ENCODE measurements at regions not wholly inside any gene's neighbourhood (a gene's known extent, or its start where the extent isn't known, plus 50 kb on each side); places are given as distances from the start of the nearest gene placed in this dataset.

- H2AFZ ChIP-seq (ENCODE audit: insufficient read depth, low read depth, low read length, poor library complexity, severe bottlenecking) = no peak overlapping the region
- no peaks in the 10 kb centered on the region for H3K9me3 ChIP-seq (ENCODE audit: control extremely low read depth in 1 of 3, control insufficient read depth in 2 of 3, insufficient read depth in 1 of 3, low read length in 2 of 3)
- no peaks in the 10 kb centered on the region for H3K79me2 ChIP-seq (ENCODE audit: control insufficient read depth, insufficient read depth, low read length)
- no peak overlapping the region for H3K27ac ChIP-seq (ENCODE audit: low read length in 2 of 2)
- H3K36me3 ChIP-seq (replicated peaks in 1 of 2; ENCODE audit: control extremely low read depth in 1 of 2, control insufficient read depth in 1 of 2, extremely low read depth in 1 of 2, insufficient read depth in 2 of 2, low read length in 1 of 2) = no peaks in the 10 kb centered on the region
- intact Hi-C loops (cut with micrococcal nuclease) = no loop called here
- H4K20me1 ChIP-seq (ENCODE audit: control insufficient read depth, insufficient read depth, low read length, poor library complexity, severe bottlenecking) = no peaks in the 10 kb centered on the region
- POLR2A ChIA-PET = no interaction called here
- no peak for TF ChIP-seq CTCF (IDR thresholded peaks at IDR 0.05)
- no peak for TF ChIP-seq EZH2 (IDR thresholded peaks at IDR 0.05; ENCODE audit: borderline replicate concordance, insufficient read depth, low read depth, low read length, poor library complexity, severe bottlenecking)
- H3K4me1 ChIP-seq (ENCODE audit: control insufficient read depth in 2 of 2, insufficient read depth in 2 of 2, low read length in 2 of 2) = no peaks in the 10 kb centered on the region
- H3K4me2 ChIP-seq (replicated peaks; ENCODE audit: low read depth, low read length, poor library complexity, severe bottlenecking) = no peak overlapping the region
- Mint-ChIP-seq H3K27ac (no peak overlapping the region), H3K4me3 (no peak overlapping the region), H3K9me3 (ENCODE audit: insufficient read depth) (no peaks in the 10 kb centered on the region), H3K27me3 (peaks cover 13% of the 10 kb centered on the region), H3K4me1 (no peaks in the 10 kb centered on the region)
- CTCF ChIA-PET = no interaction called here
- H3K9ac ChIP-seq (ENCODE audit: low read length) = no peak overlapping the region
- peaks cover 0 to 5% (median 0%) of the 10 kb centered on the region in 4 experiments for H3K27me3 ChIP-seq (replicated peaks in 1 of 4; ENCODE audit: control extremely low read depth in 1 of 4, control insufficient read depth in 3 of 4, insufficient read depth in 4 of 4, low read length in 3 of 4)
- no peak overlapping the region for H3K4me3 ChIP-seq (ENCODE audit: control extremely low read depth in 1 of 5, extremely low read depth in 1 of 5, insufficient read depth in 1 of 5, low read depth in 2 of 5, low read length in 4 of 5)
- ATAC-seq (ENCODE audit: low read depth) = no peak
- DNase-seq = no peak
Observed at GRCh38 chr10:70996549-70996948, 108.2 kb upstream of the PCBD1 start.

- Mint-ChIP-seq H3K9me3 (ENCODE audit: insufficient read depth) (no peaks in the 10 kb centered on the region), H3K27ac (no peak overlapping the region), H3K4me1 (no peaks in the 10 kb centered on the region), H3K27me3 (peaks cover 13% of the 10 kb centered on the region), H3K4me3 (no peak overlapping the region)
- no peak overlapping the region for H2AFZ ChIP-seq (ENCODE audit: insufficient read depth, low read depth, low read length, poor library complexity, severe bottlenecking)
- ChIA-PET POLR2A (no interaction called here), CTCF (no interaction called here)
- intact Hi-C loops (cut with micrococcal nuclease) = no loop called here
- H3K36me3 ChIP-seq (replicated peaks in 1 of 2; ENCODE audit: control extremely low read depth in 1 of 2, control insufficient read depth in 1 of 2, extremely low read depth in 1 of 2, insufficient read depth in 2 of 2, low read length in 1 of 2) = no peaks in the 10 kb centered on the region
- H3K9ac ChIP-seq (ENCODE audit: low read length) = no peak overlapping the region
- H3K4me3 ChIP-seq (ENCODE audit: control extremely low read depth in 1 of 5, extremely low read depth in 1 of 5, insufficient read depth in 1 of 5, low read depth in 2 of 5, low read length in 4 of 5) = no peak overlapping the region
- ATAC-seq (ENCODE audit: low read depth) = no peak
- no peak for DNase-seq
- H3K9me3 ChIP-seq (ENCODE audit: control extremely low read depth in 1 of 3, control insufficient read depth in 2 of 3, insufficient read depth in 1 of 3, low read length in 2 of 3) = no peaks in the 10 kb centered on the region
- WGBS (ENCODE audit: insufficient coverage) = 63% methylated on average over 3 of the region's 3 CpGs
- H3K27ac ChIP-seq (ENCODE audit: low read length in 2 of 2) = no peak overlapping the region
- no peaks in the 10 kb centered on the region for H3K79me2 ChIP-seq (ENCODE audit: control insufficient read depth, insufficient read depth, low read length)
- no peaks in the 10 kb centered on the region for H4K20me1 ChIP-seq (ENCODE audit: control insufficient read depth, insufficient read depth, low read length, poor library complexity, severe bottlenecking)
- peaks cover 0 to 5% (median 0%) of the 10 kb centered on the region in 4 experiments for H3K27me3 ChIP-seq (replicated peaks in 1 of 4; ENCODE audit: control extremely low read depth in 1 of 4, control insufficient read depth in 3 of 4, insufficient read depth in 4 of 4, low read length in 3 of 4)
- no peaks in the 10 kb centered on the region for H3K4me1 ChIP-seq (ENCODE audit: control insufficient read depth in 2 of 2, insufficient read depth in 2 of 2, low read length in 2 of 2)
- TF ChIP-seq EZH2 (IDR thresholded peaks at IDR 0.05; ENCODE audit: borderline replicate concordance, insufficient read depth, low read depth, low read length, poor library complexity, severe bottlenecking) (no peak), CTCF (IDR thresholded peaks at IDR 0.05) (no peak)
- no peak overlapping the region for H3K4me2 ChIP-seq (replicated peaks; ENCODE audit: low read depth, low read length, poor library complexity, severe bottlenecking)
Observed at GRCh38 chr10:70997236-70997635, 108.9 kb upstream of the PCBD1 start.
